ENCODE measurements at regions not wholly inside any gene's neighbourhood (a gene's known extent, or its start where the extent isn't known, plus 50 kb on each side); places are given as distances from the start of the nearest gene placed in this dataset.
A peak's percentile ranks its signal among the peaks of the same experiment; 100 is the strongest.

DNA sequence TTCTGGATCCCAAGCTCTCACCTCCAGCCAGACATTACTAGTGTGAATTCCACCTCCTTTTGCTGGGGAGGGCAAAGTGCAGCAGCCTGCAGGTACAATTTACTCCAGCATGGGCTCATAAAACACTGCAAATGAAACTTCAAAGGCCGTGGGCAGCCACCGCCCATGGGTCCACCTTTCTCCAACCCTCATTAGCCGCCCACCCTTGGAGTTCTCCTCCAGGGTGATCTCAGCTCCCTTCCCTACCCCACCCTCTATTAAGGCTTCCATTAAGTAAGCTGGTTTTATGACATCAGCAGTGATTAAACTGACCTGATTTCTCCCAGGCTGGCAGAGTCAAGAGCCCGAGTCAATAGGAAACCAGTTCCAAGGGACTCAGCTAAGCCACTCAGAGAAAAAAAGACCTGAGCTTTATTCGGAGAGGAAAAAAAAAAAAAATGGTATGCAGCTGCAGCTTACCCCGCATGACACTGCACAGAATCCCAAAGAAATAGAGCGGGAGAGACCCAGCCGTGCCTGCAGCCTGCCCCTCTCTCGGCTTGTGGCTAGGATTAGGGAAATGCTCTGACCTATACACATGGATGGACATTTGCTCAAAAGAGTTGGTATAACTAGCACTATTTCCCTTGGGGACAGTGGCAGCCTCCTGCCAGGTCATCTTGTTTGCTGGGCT lies 319.6 kb downstream of the PTTG2 start:
- peak; percentile 86 for DNase-seq (ENCODE audit: low spot score)

GRCh38 chr4:38280323-38280706 lies 320.1 kb downstream of the PTTG2 start:
- no peak for DNase-seq (ENCODE audit: low spot score)

DNA sequence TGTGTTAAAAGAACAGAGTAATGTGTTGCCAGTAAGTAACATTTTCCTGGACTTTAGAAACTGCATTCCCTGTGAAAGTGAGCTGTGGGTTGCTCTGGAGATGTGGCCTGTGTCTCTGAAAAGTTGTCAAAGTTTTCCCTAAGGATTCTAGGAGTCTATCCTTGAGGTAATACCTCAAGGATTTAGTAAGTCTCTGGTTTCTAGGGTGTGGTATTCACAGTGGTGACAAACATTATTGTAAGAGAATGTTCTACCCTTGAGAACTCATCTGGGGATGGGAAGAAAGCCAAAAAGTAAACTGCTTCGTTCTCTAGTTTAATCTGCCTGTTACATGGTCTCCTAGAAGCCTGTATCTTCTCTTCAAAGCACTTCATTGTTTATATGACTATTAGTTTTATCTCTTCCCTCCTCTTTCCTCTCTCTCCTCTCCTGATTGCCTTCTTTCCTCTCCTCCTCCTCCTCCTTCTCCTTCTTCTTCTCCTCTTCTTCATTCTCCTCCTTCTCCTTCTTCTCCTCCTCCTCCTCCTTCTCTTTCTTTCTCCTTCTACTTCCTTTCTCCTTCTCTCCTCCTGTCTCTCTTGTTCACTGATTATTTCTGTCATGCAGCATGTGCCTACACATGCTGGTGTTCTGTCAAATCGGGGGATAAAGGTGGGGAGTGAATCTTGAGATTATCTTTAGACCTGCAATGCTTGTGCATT lies 321.3 kb downstream of the PTTG2 start:
- DNase-seq (ENCODE audit: low spot score): no peak

GRCh38 chr4:38283724-38284123 lies 323.5 kb downstream of the PTTG2 start:
- no peak for DNase-seq (ENCODE audit: low spot score)

DNA sequence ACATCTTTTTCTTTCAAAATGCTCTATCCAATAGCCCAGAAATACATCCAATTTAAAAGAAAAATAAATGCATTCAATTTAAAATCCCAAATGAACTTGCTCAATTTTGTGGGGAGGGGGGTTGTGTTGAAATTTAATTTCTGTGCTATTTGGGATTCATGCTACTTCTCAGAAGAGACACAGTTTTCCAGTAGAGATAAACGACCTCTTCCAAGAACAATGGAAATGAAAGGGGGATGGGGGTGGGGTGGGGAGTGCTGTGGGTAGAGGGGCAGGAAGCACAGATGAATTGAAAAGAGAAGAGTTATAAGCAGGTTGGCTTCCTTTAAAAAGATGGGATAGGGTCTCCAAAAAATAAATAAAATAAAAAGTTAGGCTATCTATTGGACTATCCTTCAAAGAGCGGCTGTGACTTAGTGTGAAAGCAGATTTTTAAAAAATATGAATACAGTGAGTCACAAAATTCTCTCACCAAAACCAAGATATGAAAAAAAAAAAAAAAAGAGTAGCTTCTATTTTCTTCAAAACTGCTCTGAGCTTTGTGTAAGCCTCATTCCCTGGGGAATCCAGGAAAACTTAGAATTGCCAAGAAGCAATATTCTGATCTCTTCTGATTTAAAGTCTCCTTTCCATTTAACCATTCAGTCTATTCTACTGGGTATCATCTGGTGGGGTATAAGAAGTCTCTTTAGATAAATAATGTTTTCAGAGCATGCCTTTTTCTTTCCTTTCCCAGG lies 324.3 kb downstream of the PTTG2 start:
- DNase-seq (ENCODE audit: low spot score): no peak

DNA sequence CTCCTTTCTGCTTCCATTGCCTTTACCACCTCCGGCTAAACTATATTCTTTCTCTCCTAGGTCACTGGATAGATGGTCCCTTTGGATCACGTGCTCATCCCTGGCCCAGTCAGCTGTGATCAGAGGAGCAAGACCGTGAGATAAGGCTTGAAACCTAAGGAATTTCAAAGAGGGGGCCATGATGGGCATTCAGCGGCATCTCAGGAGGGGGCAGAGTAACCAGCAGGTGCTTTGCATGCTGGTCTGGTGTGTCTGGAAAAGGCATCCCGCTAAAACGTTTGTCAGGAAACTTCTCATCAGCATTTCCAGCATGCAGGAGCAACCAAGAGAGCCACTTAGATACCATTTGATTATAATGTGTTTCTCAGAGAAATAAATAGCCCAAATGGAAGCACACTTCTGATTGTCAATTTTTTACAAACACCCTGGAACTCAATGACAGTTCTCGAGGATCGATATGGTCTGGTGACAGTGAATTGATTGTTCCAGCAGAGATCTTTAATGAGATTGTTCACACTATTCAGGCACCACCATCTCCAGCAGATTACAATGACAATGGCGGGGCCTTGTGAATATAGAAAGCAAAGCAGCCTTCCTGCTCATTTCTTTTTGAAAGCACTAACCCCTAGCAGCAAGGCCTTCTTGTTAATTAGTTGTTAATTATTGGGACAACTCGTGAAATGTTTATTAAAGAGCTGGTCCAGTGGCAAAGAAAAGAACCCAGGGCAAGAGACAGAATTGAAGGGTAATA lies 327.1 kb downstream of the PTTG2 start:
- DNase-seq (ENCODE audit: low spot score): no peak

GRCh38 chr4:38289553-38289952 lies 329.4 kb downstream of the PTTG2 start:
- DNase-seq (ENCODE audit: low spot score): no peak

DNA sequence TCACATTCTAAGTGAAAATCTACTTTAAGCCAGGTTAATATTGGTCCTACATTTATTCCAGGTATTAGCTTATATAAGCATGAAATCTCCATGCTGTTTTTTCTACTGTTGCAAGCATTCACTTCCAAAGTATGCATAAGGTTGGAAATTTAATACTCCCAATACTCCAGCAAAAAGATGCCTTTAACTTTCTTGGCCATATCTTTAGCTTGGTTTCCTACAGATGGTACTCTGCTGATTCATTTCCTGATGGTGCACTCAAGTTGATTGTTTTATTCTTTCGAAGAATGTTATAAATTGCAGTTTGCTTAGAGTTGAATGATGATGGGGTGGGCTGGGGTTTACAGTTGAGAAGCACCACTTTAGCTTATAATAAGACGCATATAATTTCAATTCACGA lies 330.2 kb downstream of the PTTG2 start:
- no peak for DNase-seq (ENCODE audit: low spot score)

DNA sequence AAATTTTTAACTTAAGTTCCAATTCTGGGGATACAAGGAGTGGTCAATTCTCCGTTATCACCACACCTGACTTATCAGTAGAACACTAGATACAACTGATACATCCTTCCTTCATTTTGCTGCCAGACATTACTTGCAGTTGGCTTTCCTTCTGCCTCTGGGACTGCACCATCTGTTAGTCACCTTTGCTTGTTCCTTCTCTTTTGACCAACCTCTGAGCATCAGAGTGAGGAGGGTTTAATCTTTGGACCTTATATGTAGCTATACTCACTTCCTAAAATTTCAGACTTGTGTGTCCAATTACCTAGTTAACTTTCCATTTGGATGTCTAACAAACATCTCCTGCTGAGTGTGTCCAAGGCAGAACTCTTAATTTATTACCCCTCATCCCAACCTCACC lies 330.7 kb downstream of the PTTG2 start:
- DNase-seq (ENCODE audit: low spot score): no peak

- DNase-seq (ENCODE audit: low spot score): no peak
Measured at GRCh38 chr4:38292529-38292928, 332.3 kb downstream of the PTTG2 start.

- no peak for DNase-seq (ENCODE audit: low spot score)
Measured at GRCh38 chr4:38294238-38294637, 334.0 kb downstream of the PTTG2 start.

DNA sequence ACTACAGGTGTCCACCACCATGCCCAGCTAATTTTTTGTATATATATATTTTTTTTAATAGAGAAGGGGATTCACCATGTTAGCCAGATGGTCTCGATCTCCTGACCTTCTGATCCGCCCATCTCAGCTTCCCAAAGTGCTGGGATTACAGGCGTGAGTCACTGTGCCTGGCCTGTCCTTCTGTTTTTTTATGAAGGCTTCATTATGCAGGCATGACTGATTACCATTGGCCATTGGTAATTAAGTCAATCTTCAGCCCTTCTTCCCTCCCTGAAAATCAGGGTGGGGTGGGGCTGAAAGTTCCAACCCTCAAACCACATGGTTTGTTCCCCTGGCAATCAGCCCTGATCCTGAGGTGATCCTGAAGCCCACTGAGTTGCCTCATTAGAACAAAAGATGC lies 336.9 kb downstream of the PTTG2 start:
- no peak for DNase-seq (ENCODE audit: low spot score)

- no peak for DNase-seq (ENCODE audit: low spot score)
Measured at GRCh38 chr4:38298868-38299713, 338.9 kb downstream of the PTTG2 start.

DNA sequence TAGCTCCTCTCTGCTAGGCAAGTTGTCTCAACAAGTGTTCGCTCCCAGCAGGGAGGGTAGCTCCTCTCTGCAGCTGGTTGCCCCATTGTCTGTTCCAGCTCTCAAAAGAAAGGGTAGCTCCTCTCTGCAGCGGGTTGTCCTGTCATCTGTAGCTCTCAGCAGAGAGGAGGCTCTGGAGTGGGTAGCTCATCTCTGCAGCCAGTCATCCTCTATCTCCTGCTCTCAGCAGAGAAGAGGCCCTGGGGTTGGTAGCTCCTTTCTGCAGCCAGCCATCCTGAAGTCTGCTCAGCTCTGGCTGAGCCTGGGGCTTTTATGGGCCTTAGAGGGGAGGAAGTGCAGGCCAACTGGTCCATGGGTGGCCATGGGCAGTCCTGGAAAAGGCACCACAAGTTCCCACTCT lies 342.7 kb downstream of the PTTG2 start:
- DNase-seq (ENCODE audit: low spot score): no peak

DNA sequence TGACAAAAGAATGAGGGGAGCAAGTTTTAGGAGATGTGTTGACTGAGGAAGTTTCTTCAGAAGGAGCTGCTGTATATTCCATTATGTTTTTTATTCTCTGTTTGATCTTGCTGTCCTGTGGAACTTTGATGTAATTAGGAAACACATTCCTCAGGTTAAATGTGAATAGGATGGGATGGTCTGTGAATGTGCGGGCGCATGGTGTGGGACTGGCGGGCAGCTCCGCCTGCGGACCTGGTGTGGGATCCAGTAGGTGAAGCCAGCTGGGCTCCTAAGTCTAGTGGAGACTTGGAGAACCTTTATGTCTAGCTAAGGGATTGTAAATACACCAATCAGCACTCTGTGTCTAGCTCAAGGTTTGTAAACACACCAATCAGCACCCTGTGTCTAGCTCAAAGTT lies 344.3 kb downstream of the PTTG2 start:
- peak; percentile 26 for DNase-seq (ENCODE audit: low spot score)

DNA sequence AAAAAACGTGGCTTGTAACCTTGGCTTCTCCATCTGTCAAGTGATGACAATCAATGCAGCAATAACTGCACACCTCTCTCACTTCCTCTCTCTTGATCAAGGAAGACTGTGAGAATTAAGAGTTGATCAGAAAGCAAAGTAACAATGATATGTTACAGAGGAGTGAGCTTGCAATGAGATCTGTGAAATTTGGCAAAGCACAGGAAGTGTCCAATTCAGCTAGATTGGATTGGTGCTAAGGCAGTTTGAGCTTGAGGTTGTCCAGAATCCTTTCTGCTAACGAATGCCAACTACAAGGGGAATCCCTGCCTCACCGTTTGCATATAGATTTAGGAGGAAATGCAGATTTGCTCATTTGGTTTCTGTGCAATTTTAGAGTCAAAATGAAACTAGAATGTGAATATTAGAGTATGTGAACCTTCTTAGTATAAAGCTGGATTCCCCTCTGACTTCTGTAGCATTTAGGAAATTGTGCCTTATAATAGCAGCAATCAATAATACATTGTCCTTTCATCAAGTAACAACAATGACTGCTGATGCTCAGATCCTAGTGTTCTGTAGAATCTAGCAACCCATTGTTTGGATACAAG lies 346.4 kb downstream of the PTTG2 start:
- DNase-seq (ENCODE audit: low spot score): no peak

GRCh38 chr4:38308728-38309311 lies 348.6 kb downstream of the PTTG2 start:
- DNase-seq (ENCODE audit: low spot score): peak; percentile 39

- DNase-seq (ENCODE audit: low spot score): no peak
Measured at GRCh38 chr4:38309471-38309870, 349.3 kb downstream of the PTTG2 start.

DNA sequence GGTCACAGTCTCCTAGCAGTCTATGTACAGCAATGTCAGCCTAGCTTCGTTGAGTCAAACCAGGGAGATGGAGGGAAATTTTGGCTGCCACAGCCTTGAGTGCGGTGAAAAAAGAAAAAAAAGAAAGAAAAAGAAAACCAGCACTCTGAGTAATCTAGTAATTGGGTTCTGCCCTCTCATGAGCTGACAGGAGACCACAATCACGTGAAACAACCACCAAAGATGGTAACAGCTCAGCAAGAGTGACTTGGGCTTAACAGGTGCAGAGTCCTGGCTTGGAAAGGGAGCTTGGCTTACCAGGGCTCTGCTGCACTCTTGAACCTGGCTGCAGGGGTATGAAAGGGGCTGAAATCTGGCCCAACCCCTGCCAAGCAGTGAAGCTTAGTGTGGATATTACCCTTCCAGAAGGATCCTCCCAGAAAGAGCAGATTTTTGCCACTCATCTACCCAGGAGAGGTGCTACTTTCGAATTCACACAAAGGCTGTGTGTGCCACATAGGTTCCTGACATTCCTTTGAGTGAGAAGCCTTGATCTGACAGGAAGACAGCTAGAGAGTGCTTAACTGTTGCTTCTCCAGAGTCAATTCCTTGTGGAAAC lies 350.3 kb downstream of the PTTG2 start:
- peak; percentile 5 for DNase-seq (ENCODE audit: low spot score)

- no peak for DNase-seq (ENCODE audit: low spot score)
Measured at GRCh38 chr4:38311495-38312126, 351.4 kb downstream of the PTTG2 start.

Data from SW480 (cell line).